RWPE1 (cell line): ENCODE measurements at regions not wholly inside any gene's neighbourhood (a gene's known extent, or its start where the extent isn't known, plus 50 kb on each side); places are given as distances from the start of the nearest gene placed in this dataset.
"Not testable (repeated sequence)": the region's sequence is repeated elsewhere in the genome, so short reads cannot be mapped to it uniquely, and the experiment has no call there.

Experiments used
- CTCF ChIA-PET: fragments of 350-600 bp; sonication (Branson Sonifier 250); formaldehyde crosslinking; extraction: SDS; loops from one replicate; lab custom pipeline; 2021; lab: Yijun Ruan, JAX
- POLR2A ChIA-PET: fragments of 400-600 bp; formaldehyde crosslinking; extraction: SDS; loops from one replicate; lab custom pipeline; 2020; ENCODE audit warnings: antibody characterized with exemption; ENCODE audit not compliant: low non-redundant PET; lab: Yijun Ruan, JAX
- DNase-seq: peaks from one replicate; pipeline ENCODE4 v3.0.0; 2012; ENCODE audit warnings: low spot score
- H3K27ac ChIP-seq: fragments of 450-650 bp; 2 replicates; pipeline ENCODE4 v1.5.1; 2017
- TF ChIP-seq, protein P1 (sequence below): fragments of 450-650 bp; conservative IDR thresholded peaks from 2 replicates; pipeline ENCODE4 v1.5.1; 2017; ENCODE audit warnings: low read depth, mild to moderate bottlenecking

DNA sequence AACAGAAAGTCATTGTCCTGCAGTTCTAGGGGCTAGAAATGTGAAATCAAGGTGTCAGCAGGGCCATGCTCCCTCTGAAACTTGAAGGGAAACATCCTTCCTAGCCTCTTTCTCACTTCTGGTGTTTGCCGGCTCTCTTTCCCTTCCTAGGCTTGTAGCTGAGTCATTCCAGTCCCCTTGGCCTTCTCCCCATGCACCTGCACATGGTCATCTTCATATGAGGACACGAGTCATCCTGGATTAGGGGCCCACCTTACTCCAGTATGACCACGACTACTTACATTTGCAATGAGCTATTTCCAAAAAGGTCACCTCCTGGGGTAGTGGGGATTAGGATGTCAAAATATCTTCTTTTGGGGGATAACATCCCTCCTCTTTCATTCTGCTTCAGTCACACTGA, 168.5 kb upstream of the CXCR4 start:
- ChIA-PET CTCF (interaction anchor here (0.5 kb wide), 1 partner anchor 370 kb away, joined by 4 read pairs; no protein-coding TSS in a partner anchor), POLR2A (no interaction called here)
- no peak for DNase-seq
- H3K27ac ChIP-seq: no peak overlapping the region
- TF ChIP-seq, protein P1, sequence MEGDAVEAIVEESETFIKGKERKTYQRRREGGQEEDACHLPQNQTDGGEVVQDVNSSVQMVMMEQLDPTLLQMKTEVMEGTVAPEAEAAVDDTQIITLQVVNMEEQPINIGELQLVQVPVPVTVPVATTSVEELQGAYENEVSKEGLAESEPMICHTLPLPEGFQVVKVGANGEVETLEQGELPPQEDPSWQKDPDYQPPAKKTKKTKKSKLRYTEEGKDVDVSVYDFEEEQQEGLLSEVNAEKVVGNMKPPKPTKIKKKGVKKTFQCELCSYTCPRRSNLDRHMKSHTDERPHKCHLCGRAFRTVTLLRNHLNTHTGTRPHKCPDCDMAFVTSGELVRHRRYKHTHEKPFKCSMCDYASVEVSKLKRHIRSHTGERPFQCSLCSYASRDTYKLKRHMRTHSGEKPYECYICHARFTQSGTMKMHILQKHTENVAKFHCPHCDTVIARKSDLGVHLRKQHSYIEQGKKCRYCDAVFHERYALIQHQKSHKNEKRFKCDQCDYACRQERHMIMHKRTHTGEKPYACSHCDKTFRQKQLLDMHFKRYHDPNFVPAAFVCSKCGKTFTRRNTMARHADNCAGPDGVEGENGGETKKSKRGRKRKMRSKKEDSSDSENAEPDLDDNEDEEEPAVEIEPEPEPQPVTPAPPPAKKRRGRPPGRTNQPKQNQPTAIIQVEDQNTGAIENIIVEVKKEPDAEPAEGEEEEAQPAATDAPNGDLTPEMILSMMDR: no peak

DNA sequence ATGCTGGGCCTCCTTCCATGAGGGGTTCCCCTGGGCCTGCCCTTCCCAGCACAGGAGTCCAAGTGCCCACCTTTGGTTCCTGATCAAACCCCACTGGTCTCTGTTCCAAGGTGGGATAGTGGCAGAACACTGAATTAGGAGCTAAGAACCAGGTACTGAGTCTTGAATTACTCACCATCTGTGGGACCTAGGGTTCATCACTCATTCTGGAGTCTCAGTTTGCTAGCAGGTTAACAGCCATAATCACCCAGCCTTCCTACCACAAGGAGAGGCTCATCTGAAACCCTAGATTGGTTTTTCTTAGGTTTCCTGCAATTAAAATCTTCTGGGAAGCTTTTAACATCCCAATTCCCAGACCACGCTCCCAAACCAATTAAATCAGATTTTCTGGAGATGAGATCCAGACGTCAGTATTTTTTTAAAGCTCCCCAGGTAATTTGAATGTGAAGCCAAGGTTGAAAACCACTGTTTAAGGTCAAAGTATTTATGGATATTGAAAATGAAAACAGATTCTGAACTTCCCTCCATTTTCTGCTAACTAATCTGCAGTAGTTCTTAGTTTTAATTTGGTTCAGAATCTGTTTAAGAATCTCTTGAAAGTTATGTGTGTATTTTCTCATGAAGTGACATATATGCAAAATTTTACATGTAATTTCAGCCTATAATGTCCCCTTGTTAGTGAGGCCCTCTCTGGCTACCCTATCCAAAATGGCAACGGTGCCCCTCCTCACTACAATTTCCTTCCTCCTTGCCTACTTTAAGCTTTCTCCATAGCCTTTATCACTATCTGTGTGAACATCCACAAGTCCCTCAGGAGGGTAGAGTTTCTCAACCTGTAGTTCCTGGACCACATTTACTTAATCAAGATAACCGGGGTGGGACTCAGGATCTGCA, 166.5 kb upstream of the CXCR4 start:
- TF ChIP-seq, protein P1: no peak
- no peak for DNase-seq
- ChIA-PET POLR2A (no interaction called here), CTCF (no interaction called here)
- H3K27ac ChIP-seq: no peak overlapping the region

DNA sequence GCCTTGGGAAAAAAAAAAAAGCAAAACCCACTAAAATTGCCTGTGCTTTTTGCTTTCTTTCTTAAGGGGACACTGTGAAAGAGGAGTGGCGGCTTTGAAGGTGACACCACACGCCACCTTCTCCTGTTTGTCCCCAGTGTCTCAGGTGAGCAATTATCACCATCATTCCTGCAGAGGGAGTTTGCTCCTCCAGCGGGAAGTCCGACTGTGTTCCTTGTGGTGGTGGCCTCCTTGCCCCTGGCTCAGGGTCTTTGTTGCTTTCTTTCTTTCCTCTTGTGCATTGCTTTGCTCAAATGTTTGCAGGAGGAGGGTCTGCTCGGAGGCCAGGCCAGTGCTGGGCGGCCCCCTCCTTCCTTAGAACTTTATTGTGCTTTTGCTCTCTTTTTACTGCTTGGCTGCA, 164.3 kb upstream of the CXCR4 start:
- no peak for DNase-seq
- no peak overlapping the region for H3K27ac ChIP-seq
- ChIA-PET CTCF (no interaction called here), POLR2A (no interaction called here)
- TF ChIP-seq, protein P1: no peak

DNA sequence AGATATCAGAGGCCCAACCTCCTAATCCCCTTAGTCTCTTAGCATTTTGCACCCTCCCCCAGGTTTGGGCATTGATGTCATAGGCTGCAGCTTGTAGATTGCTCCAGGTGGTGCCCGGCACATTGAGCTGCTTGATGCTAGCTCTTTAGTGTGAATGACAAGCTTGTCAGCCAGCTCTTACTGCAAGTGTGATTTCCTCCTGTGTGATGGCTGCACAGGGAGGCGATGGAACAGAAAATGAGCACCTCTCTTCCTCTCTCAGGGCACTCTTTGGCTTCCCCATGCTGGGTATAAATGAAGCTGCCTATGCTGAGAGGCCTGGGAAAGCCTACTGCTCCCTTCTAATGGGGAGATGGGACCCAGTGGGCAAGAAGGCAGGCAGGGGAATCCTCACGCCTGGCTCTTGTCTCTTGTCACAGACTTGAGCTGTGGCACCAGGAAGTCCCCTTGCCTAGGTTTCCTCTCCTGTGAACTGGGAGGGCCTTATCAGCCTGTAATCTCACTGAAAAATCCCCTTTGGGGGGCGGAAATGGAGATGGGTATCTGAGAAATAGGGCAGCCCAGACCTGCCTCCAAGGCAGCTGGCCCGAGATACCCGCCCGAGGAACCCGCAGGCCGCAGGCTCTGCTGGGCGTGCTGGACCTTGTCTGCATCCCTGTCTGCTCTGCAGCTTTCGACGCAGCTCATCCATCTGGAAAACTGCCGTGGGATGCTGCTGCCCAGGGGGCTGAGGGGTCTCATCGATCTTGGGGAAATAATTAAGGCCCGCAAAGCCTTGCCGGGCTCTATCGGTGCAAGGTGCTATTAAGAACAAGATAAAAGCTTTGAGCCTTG, 163.5 kb upstream of the CXCR4 start:
- TF ChIP-seq, protein P1: no peak
- CTCF ChIA-PET: interaction anchor here (0.6 kb wide), 1 partner anchor 531 kb away, joined by 4 read pairs; no protein-coding TSS in a partner anchor
- H3K27ac ChIP-seq: no peak overlapping the region
- POLR2A ChIA-PET: no interaction called here
- no peak for DNase-seq

DNA sequence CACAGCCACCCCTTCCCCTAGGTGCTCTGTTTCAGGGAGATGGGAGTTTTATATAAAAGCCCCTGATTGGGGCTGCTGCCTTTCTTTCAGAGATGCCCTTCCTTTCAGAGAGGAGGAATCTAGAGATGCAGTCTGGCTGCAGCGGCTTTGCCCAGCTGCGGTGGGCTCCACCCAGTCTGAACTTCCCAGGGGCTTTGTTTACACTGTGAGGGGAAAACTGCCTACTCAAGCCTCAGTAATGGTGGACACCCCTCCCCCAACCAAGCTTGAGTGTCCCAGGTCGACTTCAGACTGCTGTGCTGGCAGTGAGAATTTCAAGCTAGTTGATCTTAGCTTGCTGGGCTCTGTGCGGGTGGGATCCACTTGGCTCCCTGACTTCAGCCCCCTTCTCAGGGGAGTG, 148.4 kb upstream of the CXCR4 start:
- CTCF ChIA-PET, H3K27ac ChIP-seq, POLR2A ChIA-PET, DNase-seq: not testable (repeated sequence)

DNA sequence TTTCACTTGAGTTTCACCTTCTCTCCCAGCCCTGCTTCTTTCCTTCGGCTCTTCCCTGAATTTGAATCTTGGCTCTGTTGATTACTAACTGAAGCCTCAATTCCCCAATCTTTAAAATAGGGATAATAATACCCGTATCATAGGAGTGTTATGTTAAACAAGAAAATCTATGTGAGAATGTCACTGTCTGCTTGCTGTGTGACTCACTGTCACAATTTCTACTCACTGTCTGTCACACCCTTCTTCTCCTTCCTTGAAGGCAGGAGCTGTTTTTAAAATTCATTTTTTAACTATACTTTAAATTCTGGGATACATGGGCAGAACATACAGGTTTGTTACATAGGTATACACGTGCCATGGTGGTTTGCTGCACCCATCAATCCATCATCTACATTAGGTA, 141.6 kb upstream of the CXCR4 start:
- DNase-seq: no peak
- CTCF ChIA-PET: no interaction called here
- POLR2A ChIA-PET: no interaction called here

More for the DNA sequence above, 141.6 kb upstream of the CXCR4 start:
- TF ChIP-seq, protein P1: no peak
- H3K27ac ChIP-seq: no peak overlapping the region
